NCI-H2196 (cell line): ENCODE measurements at regions not wholly inside any gene's neighbourhood (a gene's known extent, or its start where the extent isn't known, plus 50 kb on each side); places are given as distances from the start of the nearest gene placed in this dataset.

Experiments used
- DNase-seq: peaks from one replicate; lab custom pipeline; 2025; ENCODE audit not compliant: unreplicated experiment; lab: John Stamatoyannopoulos, UW

DNA sequence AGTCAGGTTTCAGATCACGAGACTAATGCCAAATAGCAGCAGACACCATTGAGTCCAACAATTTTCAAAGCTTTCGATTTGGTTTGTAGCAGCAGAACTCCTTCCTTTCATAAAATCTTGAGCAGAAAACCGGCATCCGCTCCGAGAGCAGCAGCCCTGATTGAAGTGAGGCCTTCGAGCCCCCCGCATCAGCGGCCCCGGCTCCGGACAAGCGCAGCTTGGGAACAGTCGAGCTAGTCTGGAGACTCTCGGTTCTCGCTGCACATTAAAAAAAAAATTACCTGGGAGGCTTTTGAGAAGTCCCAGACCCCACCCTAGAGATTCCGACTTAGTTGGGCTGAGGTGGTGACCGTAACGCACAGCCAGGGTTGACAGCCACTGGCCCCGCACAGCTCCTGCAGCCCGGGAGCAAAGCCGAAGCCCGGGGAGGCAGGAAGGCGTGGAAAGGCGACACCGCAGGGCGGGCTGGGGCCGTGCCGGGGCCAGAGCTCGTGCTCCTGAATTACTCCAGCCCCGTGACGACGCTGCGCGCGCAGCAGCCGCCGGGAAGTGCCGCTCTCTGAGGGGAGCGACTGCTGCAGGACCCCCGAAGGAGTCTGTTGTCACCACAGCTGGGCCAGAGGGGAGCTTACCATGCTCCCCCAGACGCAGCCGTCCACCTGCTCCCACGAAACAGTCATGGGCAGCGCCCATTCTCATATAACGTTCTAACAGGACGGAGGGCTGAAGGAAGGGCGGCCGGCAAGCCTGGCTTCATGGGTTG, 57.8 kb downstream of the SPATA19 start:
- DNase-seq, result no peak

DNA sequence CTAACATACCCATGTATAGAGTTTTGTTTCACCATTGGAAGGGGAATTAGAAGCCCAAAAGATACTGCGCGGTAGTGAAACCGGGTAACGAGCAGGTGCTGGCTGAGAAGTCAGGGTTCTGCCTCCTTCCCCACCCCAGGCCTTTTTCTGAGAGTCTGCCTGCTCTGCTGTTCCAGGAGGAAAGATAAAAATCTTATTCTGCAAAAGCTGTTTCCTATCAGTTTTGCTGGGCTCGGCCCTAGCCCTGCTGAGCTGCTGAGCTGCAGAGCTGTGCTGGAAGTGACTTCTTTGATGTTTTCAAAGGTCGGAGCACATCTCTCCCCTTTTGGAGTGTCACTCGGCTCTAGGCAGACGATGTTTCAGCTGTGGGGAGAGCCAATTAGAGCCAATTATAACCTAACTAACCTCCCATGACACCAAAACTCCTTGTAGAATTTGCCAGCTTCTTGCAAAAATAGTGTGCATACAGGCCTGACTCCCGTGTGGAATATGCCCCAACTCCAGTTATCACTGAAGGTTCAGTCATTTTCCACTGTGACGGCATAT, 59.4 kb downstream of the SPATA19 start:
- no peak for DNase-seq

DNA sequence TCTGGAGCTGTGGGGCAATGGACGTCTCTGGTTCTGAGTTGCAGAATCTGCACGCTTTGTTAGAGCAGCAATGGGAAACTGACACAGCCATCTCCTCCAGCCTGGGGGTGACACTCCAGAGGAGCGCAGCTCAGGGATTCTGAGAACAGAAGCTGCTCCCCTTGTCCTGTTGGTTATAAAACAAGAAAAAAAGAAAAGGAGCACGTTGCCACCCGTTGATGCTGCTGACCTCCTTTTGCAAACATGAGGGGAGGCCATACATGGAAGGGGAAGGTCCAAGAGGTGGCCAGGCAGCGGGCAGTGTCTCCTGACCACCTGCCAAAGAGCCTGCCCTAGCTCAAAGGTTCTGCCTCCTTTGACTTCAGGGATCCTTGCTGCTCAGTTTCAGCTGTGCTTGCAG, 61.0 kb downstream of the SPATA19 start:
- no peak for DNase-seq

DNA sequence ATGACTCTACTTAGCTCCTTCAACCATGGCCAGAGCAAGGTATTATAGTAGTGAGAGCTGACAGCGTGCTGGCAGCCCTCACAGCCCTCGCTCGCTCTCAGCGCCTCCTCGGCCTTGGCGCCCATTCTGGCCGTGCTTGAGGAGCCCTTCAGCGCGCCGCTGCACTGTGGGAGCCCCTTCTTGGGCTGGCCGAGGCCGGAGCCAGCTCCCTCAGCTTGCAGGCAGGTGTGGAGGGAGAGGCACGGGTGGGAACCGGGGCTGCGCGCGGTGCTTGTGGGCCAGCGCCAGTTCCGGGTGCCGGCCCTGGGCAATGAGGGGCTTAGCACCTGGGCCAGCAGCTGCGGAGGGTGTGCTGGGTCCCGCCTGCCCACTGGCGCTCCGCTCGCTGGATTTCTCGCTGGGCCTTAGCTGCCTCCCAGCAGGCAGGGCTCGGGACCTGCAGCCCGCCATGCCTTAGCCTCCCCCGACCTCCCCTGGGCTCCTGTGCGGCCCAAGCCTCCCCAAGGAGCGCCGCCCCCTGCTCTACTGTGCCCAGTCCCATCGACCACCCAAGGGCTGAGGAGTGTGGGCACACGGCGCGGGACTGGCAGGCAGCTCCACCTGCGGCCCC, 63.1 kb downstream of the SPATA19 start:
- DNase-seq, result no peak

DNA sequence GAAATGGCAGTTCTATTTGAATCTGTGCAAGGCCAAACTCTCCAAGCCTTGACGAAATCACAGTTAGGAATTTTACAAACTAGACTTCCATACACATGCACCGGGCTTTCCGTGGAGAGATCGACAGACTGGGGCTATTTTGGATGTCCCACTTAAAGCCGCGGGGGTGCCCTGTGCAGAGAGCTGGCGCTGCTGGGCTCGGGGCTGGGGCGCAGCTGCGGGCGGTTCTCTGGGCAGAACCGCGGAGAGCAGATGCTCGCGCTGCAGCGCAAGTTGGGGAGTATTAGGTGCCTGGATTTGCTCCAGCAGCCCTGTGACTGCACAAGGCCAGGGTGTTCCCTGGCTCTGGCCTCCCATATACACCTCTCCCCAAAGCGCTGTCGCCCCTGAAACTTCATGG, 67.2 kb downstream of the SPATA19 start:
- DNase-seq, result no peak

DNA sequence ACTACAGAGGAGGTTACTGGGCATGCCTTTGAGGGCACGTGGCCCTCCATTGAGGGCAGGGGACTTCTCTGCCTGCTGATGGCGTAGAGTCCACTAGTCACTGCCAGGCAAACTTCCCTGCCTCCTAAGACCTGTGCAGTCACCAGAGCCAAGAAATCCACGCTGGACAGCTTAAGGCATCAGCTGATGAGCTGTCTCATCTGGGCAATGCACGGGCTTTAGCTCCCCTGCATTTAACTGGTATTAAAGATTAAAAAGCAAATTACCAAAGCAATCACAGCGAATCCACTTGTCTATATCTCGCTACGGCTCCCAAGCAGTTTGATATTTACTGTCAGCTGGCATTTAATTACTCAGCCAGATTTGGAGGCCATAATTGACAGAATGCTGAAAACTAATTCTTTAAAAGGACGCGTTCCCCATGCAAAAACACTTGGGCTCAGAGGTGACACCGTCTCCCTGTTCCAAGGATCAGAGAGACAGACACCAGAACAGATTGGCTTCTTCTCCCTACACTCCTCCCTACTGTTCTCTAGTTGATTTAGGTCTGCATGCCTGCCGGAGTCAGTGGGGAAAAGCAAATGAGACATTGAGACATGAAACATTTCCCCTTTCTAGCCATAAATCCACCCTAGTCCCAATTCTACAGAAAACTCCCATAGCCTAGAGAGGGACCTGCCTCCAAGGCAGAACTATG, 68.5 kb downstream of the SPATA19 start:
- DNase-seq, result no peak

DNA sequence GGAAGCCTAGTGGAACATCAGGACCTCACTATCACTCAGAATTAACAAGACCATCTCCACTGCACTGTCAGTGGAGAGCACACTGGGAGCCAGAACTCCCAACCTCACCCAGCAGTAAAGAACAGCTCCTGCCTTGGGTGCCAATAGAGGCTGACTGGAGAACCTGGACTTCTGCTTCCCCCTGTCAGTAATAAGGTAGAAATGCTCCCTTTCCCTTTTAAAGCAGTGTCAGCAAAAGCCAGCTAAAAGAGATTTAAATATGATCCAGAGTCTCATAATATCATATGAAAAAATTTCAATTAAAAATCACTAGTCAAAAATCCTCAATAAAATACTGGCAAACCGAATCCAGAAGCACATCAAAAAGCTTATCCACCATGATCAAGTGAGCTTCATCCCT, 82.8 kb downstream of the SPATA19 start:
- DNase-seq, result no peak

DNA sequence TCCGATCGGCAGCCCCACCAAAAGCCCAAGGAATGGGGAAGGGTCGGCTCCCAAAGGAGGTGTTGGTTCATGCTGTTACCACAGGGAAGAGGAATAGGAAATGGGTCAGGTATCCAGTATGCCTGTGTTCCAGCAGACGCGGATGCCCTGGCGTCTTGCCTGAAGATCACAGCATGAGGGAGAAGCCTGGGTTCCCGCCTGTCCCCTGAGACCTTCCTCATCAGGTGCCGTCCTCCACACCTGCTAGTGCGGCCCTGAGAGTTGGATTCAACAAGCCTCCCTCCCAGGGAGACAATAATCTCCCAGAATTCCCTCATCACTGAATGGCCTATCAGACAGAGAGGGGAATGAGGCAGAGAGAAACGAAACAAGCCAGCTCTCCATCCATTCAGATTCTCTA, 92.2 kb downstream of the SPATA19 start:
- no peak for DNase-seq

DNA sequence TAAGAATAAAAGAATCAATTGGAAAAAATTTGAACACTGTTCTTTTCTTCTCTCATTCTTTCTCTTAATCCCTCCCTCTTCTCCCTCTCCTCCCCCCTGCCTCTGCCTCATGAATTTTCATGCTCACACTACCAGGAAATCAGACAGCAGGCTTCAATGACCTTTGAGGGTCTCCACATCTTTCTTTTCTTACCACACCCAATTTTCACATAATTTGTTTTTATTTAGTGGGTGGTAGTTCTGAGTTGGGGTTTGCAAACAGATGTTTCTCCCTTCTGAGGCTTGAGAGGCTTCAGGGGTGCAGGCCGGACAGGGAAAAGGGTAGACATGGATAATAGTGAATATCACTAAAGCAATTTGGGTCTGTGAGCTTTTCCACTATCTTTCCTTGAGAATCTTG, 95.5 kb downstream of the SPATA19 start:
- no peak for DNase-seq

DNA sequence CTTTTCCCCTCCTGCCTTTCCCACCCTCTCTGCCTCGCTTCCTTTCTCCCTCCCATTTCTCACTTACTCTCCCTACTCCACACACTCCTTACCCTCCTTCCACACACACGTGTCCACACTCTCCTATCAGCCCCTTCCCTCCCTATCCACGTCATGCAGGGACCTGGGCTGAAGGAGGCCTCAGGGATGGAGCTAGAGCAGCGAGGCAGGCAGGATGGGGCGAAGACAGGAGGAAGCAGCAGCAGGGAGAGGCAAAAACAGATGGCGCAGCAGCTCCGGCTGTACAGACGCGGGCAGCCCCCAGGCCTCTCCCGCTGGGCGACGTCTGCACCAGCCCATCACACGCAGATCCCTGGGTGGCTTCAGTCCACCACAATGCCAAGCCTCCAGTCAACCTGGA, 97.9 kb downstream of the SPATA19 start:
- DNase-seq, result no peak

DNA sequence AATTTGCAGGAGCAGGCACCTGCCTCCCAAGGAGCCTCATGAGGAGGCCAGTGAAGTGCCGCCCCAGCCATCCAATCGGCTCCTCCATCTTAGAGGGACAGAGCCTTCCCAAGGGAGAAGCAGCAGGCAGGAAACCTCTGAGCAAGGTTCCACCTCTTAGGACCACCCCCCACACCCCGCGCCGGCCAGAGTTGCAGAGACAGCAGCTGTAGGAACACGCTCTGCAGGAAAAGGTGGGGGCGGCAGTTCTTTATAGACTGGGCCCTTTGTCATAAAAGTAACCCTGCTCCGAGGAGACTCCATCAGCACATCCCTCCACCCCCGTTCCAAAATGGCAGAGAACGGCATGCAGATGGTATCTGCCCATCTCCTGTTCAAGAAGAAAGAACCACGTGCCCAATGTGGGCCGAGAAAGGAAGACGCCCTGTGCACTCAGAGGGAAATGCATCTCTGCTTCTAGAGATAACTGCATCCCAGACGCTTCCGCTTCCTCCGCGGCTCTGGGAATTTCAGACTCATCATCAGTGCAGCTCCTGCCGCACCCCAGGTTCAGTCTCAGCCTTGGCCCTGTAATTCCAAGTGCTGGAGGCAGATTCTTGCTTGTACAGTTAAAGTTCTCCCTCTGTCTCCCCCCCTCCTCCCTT, 98.5 kb downstream of the SPATA19 start:
- DNase-seq, result no peak

DNA sequence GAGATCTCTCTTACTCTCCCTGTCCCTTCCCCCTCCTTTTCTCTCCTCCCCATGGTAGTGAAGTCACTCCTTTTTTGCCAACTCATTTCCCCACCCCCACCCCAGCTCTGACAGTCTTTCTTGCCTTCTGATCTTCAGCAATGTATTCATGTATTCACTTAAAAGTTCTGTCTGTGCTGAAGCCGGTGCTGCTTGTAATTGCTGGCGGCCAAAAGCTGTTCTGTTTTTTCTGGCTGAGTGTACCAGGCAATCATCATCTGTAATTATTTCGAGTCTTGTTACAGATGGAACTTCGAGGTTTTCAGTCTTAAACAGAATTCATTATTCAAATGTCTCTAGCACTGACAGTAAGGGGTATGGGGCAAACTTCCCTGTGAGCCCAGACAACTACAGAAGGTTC, 99.5 kb downstream of the SPATA19 start:
- DNase-seq, result no peak

DNA sequence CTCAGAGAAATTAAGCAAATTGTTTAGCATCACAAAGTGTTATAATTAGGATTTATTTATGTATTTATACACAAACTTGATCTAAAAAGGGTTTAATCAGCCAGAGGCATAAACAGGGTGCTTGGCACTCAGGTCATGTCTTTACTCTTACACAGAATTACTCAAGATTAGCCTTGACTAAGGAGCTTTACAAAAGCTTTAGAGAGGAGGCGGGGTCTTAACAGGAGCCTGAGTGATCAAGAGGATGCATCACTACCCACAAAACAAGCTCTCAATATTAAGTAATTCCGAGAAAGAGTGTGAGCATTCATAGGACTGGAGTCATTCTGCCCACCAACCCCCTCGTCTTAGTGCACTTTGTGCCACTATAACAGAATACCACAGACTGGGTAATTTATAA, 103.0 kb downstream of the SPATA19 start:
- DNase-seq, result no peak

DNA sequence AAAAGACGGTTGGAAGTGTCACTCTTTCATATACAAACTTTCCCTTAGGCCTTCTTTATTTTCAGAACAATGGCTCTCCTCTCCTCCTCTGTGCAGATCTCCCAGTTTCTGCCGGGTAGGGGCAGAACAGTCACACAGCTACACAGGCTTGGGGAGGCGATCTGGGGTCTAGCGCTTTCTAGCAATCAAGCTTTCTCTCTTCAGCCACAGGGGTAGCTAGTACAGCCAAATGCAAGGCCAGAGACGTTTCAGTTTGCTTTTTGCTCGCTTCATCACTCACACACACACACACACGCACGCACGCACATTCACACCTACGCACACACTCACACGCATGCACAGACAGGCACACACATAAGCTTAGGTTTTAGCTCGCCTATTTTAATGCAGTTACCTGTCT, 104.3 kb downstream of the SPATA19 start:
- no peak for DNase-seq

DNA sequence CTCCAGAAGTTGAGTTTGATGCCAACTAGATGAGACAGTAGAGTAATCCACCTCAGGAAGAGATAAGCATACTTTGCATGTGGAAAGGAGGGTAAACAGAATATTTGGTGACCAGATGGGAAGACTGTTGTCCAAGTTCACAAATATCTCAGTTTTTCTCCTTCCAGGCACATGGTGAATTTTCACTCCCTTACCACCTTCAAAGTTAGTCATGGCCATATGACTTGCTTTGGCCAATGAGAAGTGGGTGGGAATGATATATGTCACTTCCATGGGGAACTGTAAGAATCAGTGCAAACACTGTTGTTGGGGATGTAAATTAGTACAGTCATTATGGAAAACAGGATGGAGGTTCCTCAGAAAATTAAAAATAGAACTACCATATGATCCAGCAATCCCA, 105.8 kb downstream of the SPATA19 start:
- no peak for DNase-seq

DNA sequence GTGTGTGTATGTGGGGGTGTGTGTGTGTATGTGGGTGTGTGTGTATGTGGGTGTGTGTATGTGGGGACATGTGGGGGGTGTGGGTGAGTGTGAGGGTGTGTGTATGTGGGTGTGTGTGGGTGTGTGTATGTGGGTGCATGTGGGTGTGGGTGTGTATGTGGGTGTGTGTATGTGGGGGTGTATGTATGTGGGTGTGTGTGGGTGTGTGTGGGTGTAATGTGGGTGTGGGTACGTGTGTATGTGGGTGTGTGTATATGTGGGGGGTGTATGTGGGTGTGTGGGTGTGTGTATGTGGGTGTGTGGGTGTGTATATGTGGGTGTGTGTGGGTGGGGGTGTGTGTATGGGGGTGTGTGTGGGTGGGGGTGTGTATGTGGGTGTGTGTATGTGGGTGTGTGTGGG, 106.7 kb downstream of the SPATA19 start:
- DNase-seq, result no peak

DNA sequence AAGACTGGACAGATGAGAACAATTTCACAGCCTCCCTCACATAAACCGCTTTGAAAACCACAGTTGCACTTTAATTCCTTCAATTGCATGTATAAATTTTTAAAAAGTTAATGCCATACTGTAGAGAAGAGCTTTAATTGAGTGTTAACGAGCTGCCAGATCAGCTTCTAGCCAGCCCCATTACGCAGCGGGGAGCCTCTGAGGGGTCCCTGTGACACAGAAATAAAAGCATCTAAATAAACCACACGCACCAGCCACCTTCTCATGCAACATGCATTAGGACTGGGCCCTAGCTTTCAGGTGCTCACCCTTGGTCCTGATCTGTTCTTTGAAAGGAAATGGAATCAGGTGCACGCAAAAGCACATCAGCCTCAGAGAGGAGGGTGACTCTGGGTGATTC, 111.7 kb downstream of the SPATA19 start:
- DNase-seq, result no peak

DNA sequence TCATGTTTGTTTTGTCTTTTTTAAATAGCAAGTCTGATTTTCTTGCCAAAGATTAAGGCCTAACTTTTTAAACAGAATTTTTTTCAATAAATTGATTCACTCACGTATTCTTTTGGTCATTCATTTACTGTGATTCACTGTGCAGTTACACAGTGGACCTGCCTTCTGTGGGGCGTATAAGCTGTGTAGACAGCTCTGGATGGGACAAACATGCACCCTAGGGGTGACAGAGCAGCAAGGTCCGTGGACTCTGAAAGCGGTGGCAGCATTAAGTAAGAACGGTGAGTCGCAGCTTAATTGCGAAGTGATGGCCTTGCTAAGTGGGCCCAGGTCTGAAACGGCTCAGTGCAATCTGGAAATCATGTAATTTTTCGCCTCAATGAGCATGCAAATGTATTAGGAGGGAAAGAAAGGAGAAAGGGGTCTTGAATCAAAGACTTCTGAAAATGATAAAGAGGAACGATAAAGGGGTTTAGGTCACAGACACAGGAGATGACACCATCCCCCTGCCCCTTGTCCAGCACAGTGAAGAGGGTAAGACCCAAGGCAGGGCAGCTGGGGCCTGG, 113.1 kb downstream of the SPATA19 start:
- DNase-seq, result no peak

DNA sequence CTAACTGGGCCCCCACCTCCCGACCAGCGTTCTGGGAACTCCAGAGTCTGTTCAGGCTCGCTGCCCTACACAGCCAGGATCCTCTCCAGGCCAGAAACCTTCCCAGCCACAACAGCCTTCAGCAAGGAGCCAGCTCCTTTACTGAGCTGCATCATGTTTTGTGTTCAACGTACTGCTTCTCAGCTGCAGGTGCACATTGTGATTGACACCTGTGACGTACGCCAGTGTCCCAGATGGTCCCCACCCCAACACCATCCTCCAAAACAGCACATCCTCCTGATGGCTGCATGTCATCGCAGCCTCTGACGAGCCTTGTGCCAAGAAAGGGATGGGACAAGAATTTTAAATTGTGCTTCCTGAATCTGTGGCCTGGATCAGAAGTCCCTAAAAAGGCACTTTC, 117.5 kb downstream of the SPATA19 start:
- DNase-seq, result no peak

DNA sequence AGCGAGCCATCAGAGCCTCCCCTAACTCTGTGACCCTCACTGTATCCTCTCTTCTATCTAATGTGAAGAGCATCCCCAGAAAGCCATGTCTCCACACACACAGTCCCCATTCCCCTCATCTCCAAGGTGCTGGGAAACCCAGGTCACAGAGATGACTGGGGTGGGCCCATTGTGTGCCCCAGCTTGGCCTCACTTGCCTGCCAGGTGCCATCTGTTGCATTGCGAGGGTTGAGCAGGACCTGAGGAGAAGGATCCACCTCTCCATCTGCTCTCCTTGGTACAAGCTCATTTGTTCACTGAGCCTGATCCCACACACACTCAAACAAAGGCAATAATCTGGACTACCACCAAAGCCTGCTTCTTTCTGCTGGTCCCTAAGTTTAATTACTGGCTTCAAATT, 118.8 kb downstream of the SPATA19 start:
- no peak for DNase-seq

DNA sequence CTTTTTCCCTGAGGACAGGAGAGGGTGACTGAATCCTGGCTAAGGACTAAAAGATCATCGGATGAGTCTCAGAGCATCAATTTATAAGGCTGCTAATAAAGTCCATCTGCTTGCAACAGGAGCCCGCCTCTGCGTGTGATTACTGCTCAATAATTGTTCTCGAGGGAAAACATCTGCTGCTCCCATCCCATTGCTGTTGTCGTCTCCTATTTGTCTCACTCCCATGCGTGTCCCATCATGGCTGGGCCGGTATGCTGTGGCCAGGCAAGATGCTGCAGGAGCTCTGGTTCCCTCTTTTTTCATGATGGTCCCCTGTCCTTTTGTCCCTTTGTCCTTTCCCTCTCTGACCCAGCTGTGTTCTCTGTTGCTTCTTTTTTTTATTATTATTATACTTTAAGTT, 121.2 kb downstream of the SPATA19 start:
- DNase-seq, result no peak
